ENCODE measurements at regions not wholly inside any gene's neighbourhood (a gene's known extent, or its start where the extent isn't known, plus 50 kb on each side); places are given as distances from the start of the nearest gene placed in this dataset.

DNA sequence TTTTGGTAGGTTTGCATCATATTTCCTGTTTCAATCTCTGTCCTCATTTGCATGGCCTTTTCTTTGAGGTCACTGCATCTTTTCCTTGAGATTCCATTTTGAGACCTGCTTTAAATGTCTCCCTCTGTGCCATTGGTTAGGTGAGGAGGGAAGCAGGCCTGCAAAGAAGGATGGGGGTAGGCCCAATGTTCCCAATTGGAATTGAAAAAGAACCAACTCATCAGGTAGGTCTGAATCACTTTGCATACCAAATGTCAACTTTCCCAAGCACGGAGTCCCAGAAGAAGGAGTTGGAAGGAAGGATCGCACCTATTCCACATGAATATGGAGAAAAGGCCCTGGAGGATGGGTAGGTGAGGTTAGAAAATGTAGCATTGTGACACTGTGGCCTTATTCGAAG lies 318.5 kb downstream of the BLID start:
- TF ChIP-seq, protein P1, sequence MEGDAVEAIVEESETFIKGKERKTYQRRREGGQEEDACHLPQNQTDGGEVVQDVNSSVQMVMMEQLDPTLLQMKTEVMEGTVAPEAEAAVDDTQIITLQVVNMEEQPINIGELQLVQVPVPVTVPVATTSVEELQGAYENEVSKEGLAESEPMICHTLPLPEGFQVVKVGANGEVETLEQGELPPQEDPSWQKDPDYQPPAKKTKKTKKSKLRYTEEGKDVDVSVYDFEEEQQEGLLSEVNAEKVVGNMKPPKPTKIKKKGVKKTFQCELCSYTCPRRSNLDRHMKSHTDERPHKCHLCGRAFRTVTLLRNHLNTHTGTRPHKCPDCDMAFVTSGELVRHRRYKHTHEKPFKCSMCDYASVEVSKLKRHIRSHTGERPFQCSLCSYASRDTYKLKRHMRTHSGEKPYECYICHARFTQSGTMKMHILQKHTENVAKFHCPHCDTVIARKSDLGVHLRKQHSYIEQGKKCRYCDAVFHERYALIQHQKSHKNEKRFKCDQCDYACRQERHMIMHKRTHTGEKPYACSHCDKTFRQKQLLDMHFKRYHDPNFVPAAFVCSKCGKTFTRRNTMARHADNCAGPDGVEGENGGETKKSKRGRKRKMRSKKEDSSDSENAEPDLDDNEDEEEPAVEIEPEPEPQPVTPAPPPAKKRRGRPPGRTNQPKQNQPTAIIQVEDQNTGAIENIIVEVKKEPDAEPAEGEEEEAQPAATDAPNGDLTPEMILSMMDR (IDR thresholded peaks at IDR 0.05): no peak
- TF ChIP-seq EZH2 (IDR thresholded peaks at IDR 0.05; ENCODE audit: borderline replicate concordance, insufficient read depth, low read depth, low read length, poor library complexity, severe bottlenecking): no peak
